Ascending aorta (tissue), 2 donors: ENCODE measurements at regions not wholly inside any gene's neighbourhood (a gene's known extent, or its start where the extent isn't known, plus 50 kb on each side); places are given as distances from the start of the nearest gene placed in this dataset.
"Not testable (repeated sequence)": the region's sequence is repeated elsewhere in the genome, so short reads cannot be mapped to it uniquely, and the experiment has no call there.

Experiments used
- DNase-seq, 2 donors: peaks; one replicate each; pipeline ENCODE4 v3.0.0-alpha.2; 2019; ENCODE audit warnings: low spot score in 2 of 2
- H3K27ac ChIP-seq, 2 donors: fragments of 200-600 bp; sonication (generic); one replicate each; pipeline ENCODE4 v1.5.1; 2016 to 2017; ENCODE audit warnings: mild to moderate bottlenecking in 1 of 2
- H3K27me3 ChIP-seq: fragments of 200-600 bp; sonication (generic); one replicate; pipeline ENCODE4 v1.5.1; 2017
- H3K36me3 ChIP-seq, 2 donors: fragments of 200-600 bp; sonication (generic); one replicate each; pipeline ENCODE4 v1.5.1; 2016
- H3K4me1 ChIP-seq, 2 donors: fragments of 200-600 bp; sonication (generic); one replicate each; pipeline ENCODE4 v1.5.1; 2016 to 2017; ENCODE audit warnings: mild to moderate bottlenecking in 1 of 2
- H3K4me3 ChIP-seq, 2 donors: fragments of 200-600 bp; sonication (generic); one replicate each; pipeline ENCODE4 v1.5.1; 2016 to 2017; ENCODE audit warnings: mild to moderate bottlenecking in 1 of 2
- H3K9me3 ChIP-seq, 2 donors: fragments of 200-600 bp; sonication (generic); one replicate each; pipeline ENCODE4 v1.5.1; 2016
- intact Hi-C: fragments of 100-400 bp; cut with DNase I; formaldehyde crosslinking; loops from one replicate; pipeline ENCODE4 v1.15.1; 2023
- TF ChIP-seq, protein P1 (sequence below), 3 experiments: fragments of 200-600 bp in 2 of 3; fragments of 450-650 bp in 1 of 3; sonication (generic) in 2 of 3; IDR thresholded peaks; one replicate each; pipeline ENCODE4 v1.5.1; 2016 to 2019; ENCODE audit warnings: antibody characterized with exemption in 3 of 3, mild to moderate bottlenecking in 1 of 3, moderate library complexity in 1 of 3

DNA sequence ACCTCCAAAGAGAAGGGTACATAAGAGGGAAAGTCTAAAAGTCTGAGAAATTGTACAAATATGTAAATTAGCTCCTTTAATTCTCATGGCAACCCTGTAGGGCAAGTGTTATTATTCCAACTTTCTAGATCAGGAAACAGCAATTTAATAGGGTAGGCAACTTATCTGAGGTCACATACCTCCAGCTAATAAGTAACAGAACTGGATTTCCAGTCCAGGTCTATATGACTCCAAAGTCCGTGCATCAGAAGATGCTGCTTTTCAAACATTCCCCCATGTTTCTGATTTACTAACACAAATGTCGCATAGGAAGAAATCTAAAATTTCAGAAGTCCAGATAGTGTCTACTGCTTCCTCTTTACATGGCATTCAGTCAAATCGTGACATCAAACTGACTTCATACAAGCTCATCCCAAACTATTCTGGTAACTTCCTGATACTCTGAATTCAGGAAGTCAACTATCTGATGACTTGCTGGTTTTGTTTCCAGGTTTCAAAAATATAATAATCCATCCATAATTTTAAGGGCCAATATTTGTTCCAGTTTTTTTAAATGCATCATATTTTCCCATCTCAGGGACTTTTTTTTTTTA lies 419.3 kb upstream of the ACVR2A start:
- TF ChIP-seq, protein P1, sequence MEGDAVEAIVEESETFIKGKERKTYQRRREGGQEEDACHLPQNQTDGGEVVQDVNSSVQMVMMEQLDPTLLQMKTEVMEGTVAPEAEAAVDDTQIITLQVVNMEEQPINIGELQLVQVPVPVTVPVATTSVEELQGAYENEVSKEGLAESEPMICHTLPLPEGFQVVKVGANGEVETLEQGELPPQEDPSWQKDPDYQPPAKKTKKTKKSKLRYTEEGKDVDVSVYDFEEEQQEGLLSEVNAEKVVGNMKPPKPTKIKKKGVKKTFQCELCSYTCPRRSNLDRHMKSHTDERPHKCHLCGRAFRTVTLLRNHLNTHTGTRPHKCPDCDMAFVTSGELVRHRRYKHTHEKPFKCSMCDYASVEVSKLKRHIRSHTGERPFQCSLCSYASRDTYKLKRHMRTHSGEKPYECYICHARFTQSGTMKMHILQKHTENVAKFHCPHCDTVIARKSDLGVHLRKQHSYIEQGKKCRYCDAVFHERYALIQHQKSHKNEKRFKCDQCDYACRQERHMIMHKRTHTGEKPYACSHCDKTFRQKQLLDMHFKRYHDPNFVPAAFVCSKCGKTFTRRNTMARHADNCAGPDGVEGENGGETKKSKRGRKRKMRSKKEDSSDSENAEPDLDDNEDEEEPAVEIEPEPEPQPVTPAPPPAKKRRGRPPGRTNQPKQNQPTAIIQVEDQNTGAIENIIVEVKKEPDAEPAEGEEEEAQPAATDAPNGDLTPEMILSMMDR (IDR thresholded peaks at IDR 0.05): no peak
- no peak overlapping the region for H3K27ac ChIP-seq
- intact Hi-C loops: no loop called here

DNA sequence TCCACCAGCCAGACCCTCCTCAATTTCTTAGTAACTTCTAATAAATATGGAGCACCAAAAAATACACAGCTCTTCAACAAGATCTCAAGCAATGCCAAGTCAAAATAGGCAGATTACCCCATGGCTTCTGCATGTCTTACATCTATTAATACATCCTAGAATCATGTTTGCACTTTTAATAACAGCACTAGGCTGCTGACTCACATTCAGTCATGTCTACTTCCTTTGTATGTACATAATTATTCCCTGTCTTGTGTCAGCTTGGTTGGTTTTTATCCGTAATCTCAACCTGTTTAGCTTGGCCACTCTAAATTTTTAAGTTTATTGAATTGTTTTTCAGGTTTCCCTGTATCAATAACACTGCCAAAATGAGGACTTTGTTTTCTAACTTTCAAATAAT lies 420.1 kb upstream of the ACVR2A start:
- Histone ChIP-seq H3K36me3 (no peaks in the 10 kb centered on the region), H3K4me1 (no peaks in the 10 kb centered on the region), H3K9me3 (no peaks in the 10 kb centered on the region), H3K27ac (no peak overlapping the region), H3K4me3 (no peak overlapping the region), H3K27me3 (no peaks in the 10 kb centered on the region)
- TF ChIP-seq, protein P1 (IDR thresholded peaks at IDR 0.05): no peak
- no peak for DNase-seq
- intact Hi-C loops: no loop called here

More for the DNA sequence above, 419.3 kb upstream of the ACVR2A start:
- H3K4me1 ChIP-seq: no peaks in the 10 kb centered on the region
- H3K27me3 ChIP-seq: no peaks in the 10 kb centered on the region
- no peak overlapping the region for H3K4me3 ChIP-seq
- H3K9me3 ChIP-seq: no peaks in the 10 kb centered on the region
- H3K36me3 ChIP-seq: no peaks in the 10 kb centered on the region
- no peak for DNase-seq

DNA sequence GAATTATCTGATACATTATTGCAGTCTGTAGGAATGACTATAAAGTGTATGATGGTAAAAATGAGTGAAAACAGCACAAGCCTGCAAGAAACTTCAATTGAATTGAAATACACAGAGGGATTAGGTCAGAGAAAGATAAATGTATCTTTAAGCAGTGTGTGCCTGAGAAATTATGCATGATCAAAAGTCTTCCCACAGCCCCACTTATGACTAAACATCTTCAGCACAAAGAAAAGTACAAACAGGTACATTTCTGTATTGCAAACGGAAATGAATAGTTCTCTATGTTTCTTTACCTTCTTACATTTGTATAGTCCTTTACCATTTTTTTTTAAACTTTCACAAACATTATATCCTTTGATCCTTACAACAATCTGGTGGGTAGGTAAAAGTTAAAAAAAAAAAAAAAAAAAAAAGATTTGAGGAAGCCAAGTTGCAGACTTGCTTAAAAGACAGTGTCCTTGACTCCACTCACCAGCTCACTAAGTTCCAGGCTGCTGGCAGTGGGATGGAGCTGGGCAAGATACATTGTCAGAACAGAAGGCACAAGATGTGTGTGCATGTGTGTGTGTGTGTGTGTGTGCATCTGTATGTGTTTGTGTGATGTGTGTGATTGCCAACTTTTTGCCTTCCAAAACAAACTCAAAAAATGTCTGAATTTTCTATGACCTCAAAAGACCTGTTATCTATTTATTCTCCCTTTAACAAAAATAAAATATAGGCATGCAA lies 423.7 kb upstream of the ACVR2A start:
- Histone ChIP-seq H3K4me1 (no peaks in the 10 kb centered on the region), H3K9me3 (no peaks in the 10 kb centered on the region), H3K36me3 (no peaks in the 10 kb centered on the region), H3K27ac (no peak overlapping the region), H3K4me3 (no peak overlapping the region), H3K27me3 (no peaks in the 10 kb centered on the region)
- no peak for DNase-seq
- TF ChIP-seq, protein P1 (IDR thresholded peaks at IDR 0.05): no peak
- intact Hi-C loops: no loop called here

DNA sequence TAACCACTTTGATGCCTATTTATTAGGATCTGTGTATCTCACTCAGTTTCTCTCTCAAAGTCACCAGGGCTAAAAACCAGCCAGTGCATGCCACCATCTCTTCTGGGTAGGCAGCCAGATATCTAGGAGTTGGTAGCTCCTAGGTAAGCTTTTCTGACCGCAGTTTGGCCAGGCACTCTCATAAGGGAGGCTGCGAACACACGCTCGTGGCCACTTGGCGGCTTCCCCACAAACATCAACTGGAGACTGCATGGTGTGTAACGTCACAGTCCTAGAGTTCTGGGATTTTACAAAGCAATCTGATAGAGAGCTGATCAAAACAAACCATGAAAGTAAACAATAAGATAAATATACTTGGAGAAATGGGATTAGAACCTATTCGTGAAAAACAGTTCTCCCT lies 424.3 kb upstream of the ACVR2A start:
- intact Hi-C loops: no loop called here
- Histone ChIP-seq H3K27ac (no peak overlapping the region), H3K27me3 (no peaks in the 10 kb centered on the region), H3K36me3 (no peaks in the 10 kb centered on the region), H3K4me3 (no peak overlapping the region), H3K9me3 (no peaks in the 10 kb centered on the region), H3K4me1 (no peaks in the 10 kb centered on the region)
- TF ChIP-seq, protein P1 (IDR thresholded peaks at IDR 0.05): no peak
- no peak for DNase-seq

DNA sequence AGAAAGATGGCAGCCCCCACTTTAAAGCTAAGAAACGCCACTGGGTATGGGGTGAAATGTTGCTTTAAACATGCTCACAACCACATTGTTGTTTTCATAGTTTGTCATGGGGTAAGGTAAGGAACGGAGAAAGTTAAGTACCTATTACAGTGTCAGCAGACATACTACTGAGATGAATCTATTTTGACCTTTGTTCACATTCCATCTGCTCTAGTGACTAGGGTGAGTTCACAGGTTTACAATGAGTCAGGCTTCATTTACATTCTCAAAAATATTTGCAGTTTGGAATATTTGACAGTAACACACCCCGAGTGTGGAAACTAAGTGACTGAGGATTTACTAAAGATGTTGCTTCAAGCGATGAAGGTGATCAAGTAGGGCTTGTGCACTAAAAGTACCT lies 428.7 kb upstream of the ACVR2A start:
- no peaks in the 10 kb centered on the region for H3K27me3 ChIP-seq
- intact Hi-C loops: no loop called here

DNA sequence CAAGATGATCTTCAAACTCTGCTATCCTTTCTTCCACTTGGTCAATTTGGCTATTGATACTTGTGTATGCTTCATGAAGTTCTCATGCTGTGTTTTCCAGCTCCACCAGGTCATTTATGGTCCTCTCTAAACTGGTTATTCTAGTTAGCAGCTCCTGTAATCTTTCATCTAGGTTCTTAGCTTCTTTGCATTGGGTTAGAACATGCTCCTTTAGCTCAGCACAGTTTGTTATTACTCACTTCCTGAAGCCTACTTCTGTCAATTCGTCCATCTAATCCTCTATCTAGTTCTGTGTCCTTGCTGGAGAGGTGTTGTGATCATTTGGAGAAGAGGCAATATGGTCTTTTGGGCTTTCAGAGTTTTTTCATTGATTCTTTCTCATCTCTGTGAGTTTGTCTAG lies 430.2 kb upstream of the ACVR2A start:
- H3K4me1 ChIP-seq, H3K27ac ChIP-seq, H3K36me3 ChIP-seq, DNase-seq, H3K27me3 ChIP-seq, intact Hi-C loops, H3K9me3 ChIP-seq, H3K4me3 ChIP-seq: not testable (repeated sequence)

More for the DNA sequence above, 428.7 kb upstream of the ACVR2A start:
- Histone ChIP-seq H3K4me1 (no peaks in the 10 kb centered on the region), H3K27ac (no peak overlapping the region), H3K4me3 (no peak overlapping the region), H3K36me3 (no peaks in the 10 kb centered on the region), H3K9me3 (no peaks in the 10 kb centered on the region)
- no peak for DNase-seq
- TF ChIP-seq, protein P1 (IDR thresholded peaks at IDR 0.05): no peak
